H1 (cell line): ENCODE measurements at regions not wholly inside any gene's neighbourhood (a gene's known extent, or its start where the extent isn't known, plus 50 kb on each side); places are given as distances from the start of the nearest gene placed in this dataset.

Experiments used
- CTCF ChIA-PET: fragments of 300-600 bp; sonication (Branson Sonifier 250); formaldehyde crosslinking; loops from one replicate; lab custom pipeline; 2021; ENCODE audit not compliant: partially characterized antibody; lab: Charles Lee
- POLR2A ChIA-PET: fragments of 300-600 bp; sonication (Branson Sonifier 250); formaldehyde crosslinking; loops from one replicate; lab custom pipeline; 2021; ENCODE audit warnings: inconsistent platforms; ENCODE audit not compliant: partially characterized antibody; lab: Charles Lee
- DNase-seq, 2 experiments: peaks; one replicate each; pipeline versions ENCODE4 v3.0.0 to v3.0.0-alpha.2; 2010 to 2022; ENCODE audit warnings: low spot score in 2 of 2, low read depth in 1 of 2, mixed read lengths in 1 of 2
- FAIRE-seq: peaks from 2 replicates; lab custom pipeline; 2011; peaks lifted over from hg19 to GRCh38; lab: Jason Lieb, UNC
- H2AFZ ChIP-seq: 2 replicates; pipeline ENCODE4 v1.8.1; 2012; ENCODE audit warnings: low read length, inconsistent platforms
- H2AK5ac ChIP-seq: 2 replicates; pipeline ENCODE4 v1.6.1; 2013; ENCODE audit warnings: low read depth, low read length
- H2BK120ac ChIP-seq: replicated peaks from 2 replicates; pipeline ENCODE3; 2013; ENCODE audit warnings: low read depth, low read length, inconsistent platforms
- H2BK12ac ChIP-seq: 2 replicates; pipeline ENCODE4 v1.6.1; 2013; ENCODE audit warnings: low read depth, low read length
- H2BK15ac ChIP-seq: 2 replicates; pipeline ENCODE4 v1.6.1; 2013; ENCODE audit warnings: low read length
- H2BK20ac ChIP-seq: 2 replicates; pipeline ENCODE4 v1.6.1; 2013; ENCODE audit warnings: low read length
- H2BK5ac ChIP-seq: 2 replicates; pipeline ENCODE4 v1.6.1; 2013; ENCODE audit warnings: low read depth, low read length
- H3K14ac ChIP-seq: 2 replicates; pipeline ENCODE4 v1.6.1; 2013; ENCODE audit warnings: inconsistent platforms; ENCODE audit not compliant: insufficient read length
- H3K18ac ChIP-seq: 2 replicates; pipeline ENCODE4 v1.6.1; 2013; ENCODE audit warnings: low read length; ENCODE audit errors: extremely low read depth
- H3K23ac ChIP-seq: 2 replicates; pipeline ENCODE4 v1.6.1; 2013; ENCODE audit warnings: inconsistent platforms; ENCODE audit not compliant: insufficient read length
- H3K23me2 ChIP-seq: 2 replicates; pipeline ENCODE4 v1.6.1; 2013; ENCODE audit warnings: low read depth, low read length
- H3K27ac ChIP-seq: 2 replicates; pipeline ENCODE4 v1.6.1; 2011; ENCODE audit warnings: low read depth, low read length, inconsistent platforms
- H3K27me3 ChIP-seq, 4 experiments: replicated peaks in 1 of 4; 1 replicate in 1 of 4; 2 replicates in 3 of 4; pipeline versions ENCODE4 v1.6.1 to v1.8.1; 2011 to 2013; ENCODE audit warnings: low read length in 3 of 4, mild to moderate bottlenecking in 3 of 4, inconsistent platforms in 2 of 4, mixed read lengths in 2 of 4, moderate library complexity in 1 of 4; ENCODE audit not compliant: control insufficient read depth in 3 of 4, insufficient read depth in 3 of 4; ENCODE audit errors: extremely low read depth in 1 of 4
- H3K36me3 ChIP-seq, 4 experiments: 2 replicates each; pipeline versions ENCODE4 v1.6.1 to v1.8.1; 2011 to 2013; ENCODE audit warnings: mild to moderate bottlenecking in 4 of 4, low read length in 3 of 4, moderate library complexity in 2 of 4, control low read depth in 1 of 4, inconsistent platforms in 1 of 4; ENCODE audit not compliant: insufficient read depth in 4 of 4, control insufficient read depth in 2 of 4
- H3K4ac ChIP-seq: replicated peaks from 2 replicates; pipeline ENCODE3; 2013; ENCODE audit warnings: low read length, low read depth, mixed read lengths, inconsistent platforms; ENCODE audit not compliant: insufficient read length
- H3K4me1 ChIP-seq, 4 experiments: replicated peaks in 1 of 4; 1 replicate in 1 of 4; 2 replicates in 3 of 4; pipeline versions ENCODE4 v1.6.1 to v1.8.1; 2011 to 2013; ENCODE audit warnings: low read length in 3 of 4, inconsistent platforms in 2 of 4, mixed read lengths in 1 of 4; ENCODE audit not compliant: insufficient read depth in 4 of 4, control insufficient read depth in 3 of 4
- H3K4me2 ChIP-seq, 2 experiments: 2 replicates each; pipeline versions ENCODE4 v1.6.1 to v1.8.1; 2011 to 2013; ENCODE audit warnings: low read depth in 2 of 2, low read length in 2 of 2, control low read depth in 1 of 2, inconsistent platforms in 1 of 2, mild to moderate bottlenecking in 1 of 2; ENCODE audit not compliant: insufficient read depth in 1 of 2
- H3K4me3 ChIP-seq, 4 experiments: fragments of 200-600, 300-600 bp in 1 of 4; sonication (generic), shearing (Covaris generic), sonication (Bioruptor Twin) in 1 of 4; 2 replicates each; pipeline versions ENCODE4 v1.5.1 to v1.8.1; 2011 to 2016; ENCODE audit warnings: low read length in 4 of 4, low read depth in 3 of 4, control low read depth in 2 of 4, inconsistent platforms in 2 of 4, mild to moderate bottlenecking in 2 of 4, mixed read lengths in 1 of 4, moderate library complexity in 1 of 4; ENCODE audit not compliant: insufficient read depth in 2 of 4; ENCODE audit errors: extremely low read depth in 1 of 4
- H3K56ac ChIP-seq: replicated peaks from 2 replicates; pipeline ENCODE3; 2013; ENCODE audit warnings: low read depth, mild to moderate bottlenecking, mixed read lengths, low read length, inconsistent platforms; ENCODE audit not compliant: insufficient read length
- H3K79me1 ChIP-seq: 2 replicates; pipeline ENCODE4 v1.6.1; 2013; ENCODE audit warnings: low read depth, low read length, control low read depth
- H3K79me2 ChIP-seq, 2 experiments: 2 replicates each; pipeline versions ENCODE4 v1.6.1 to v1.8.1; 2012 to 2013; ENCODE audit warnings: low read length in 2 of 2, mild to moderate bottlenecking in 2 of 2, inconsistent platforms in 1 of 2; ENCODE audit not compliant: insufficient read depth in 2 of 2, control insufficient read depth in 1 of 2
- H3K9ac ChIP-seq, 4 experiments: replicated peaks in 1 of 4; 1 replicate in 1 of 4; 2 replicates in 3 of 4; pipeline versions ENCODE4 v1.6.1 to v1.8.1; 2011 to 2013; ENCODE audit warnings: low read depth in 3 of 4, low read length in 3 of 4, control low read depth in 2 of 4, mild to moderate bottlenecking in 2 of 4, moderate library complexity in 2 of 4, inconsistent platforms in 1 of 4; ENCODE audit errors: extremely low read depth in 1 of 4
- H3K9me3 ChIP-seq, 2 experiments: 2 replicates each; pipeline versions ENCODE4 v1.6.1 to v1.8.1; 2012 to 2013; ENCODE audit warnings: mild to moderate bottlenecking in 2 of 2, moderate library complexity in 2 of 2, control low read depth in 1 of 2, inconsistent platforms in 1 of 2, low read depth in 1 of 2, low read length in 1 of 2, mixed read lengths in 1 of 2; ENCODE audit not compliant: insufficient read depth in 2 of 2
- H4K20me1 ChIP-seq, 2 experiments: replicated peaks in 1 of 2; 2 replicates each; pipeline versions ENCODE3 to v1.8.1; 2011 to 2013; ENCODE audit warnings: inconsistent platforms in 2 of 2, low read length in 2 of 2, mild to moderate bottlenecking in 1 of 2; ENCODE audit not compliant: insufficient read depth in 2 of 2, control insufficient read depth in 1 of 2
- H4K5ac ChIP-seq: 2 replicates; pipeline ENCODE4 v1.6.1; 2013; ENCODE audit warnings: low read length, low read depth, mixed read lengths, inconsistent platforms; ENCODE audit not compliant: insufficient read length
- H4K8ac ChIP-seq: 2 replicates; pipeline ENCODE4 v1.8.0; 2013; ENCODE audit warnings: mild to moderate bottlenecking, moderate library complexity, low read length, inconsistent platforms; ENCODE audit not compliant: insufficient read depth; ENCODE audit errors: extremely low read depth
- H4K91ac ChIP-seq: replicated peaks from 2 replicates; pipeline ENCODE3; 2013; ENCODE audit warnings: low read length, mixed read lengths, inconsistent platforms; ENCODE audit not compliant: insufficient read length
- CBX8 ChIP-seq: fragments of 300-800, 300-1000 bp; sonication (generic); IDR thresholded peaks from 2 replicates; pipeline ENCODE4 v1.7.1; 2016; ENCODE audit warnings: low read depth, low read length, borderline replicate concordance
- FOSL1 ChIP-seq: IDR thresholded peaks from 2 replicates; pipeline ENCODE4 v1.6.1; 2011; ENCODE audit warnings: mild to moderate bottlenecking, low read depth, low read length, moderate library complexity; ENCODE audit not compliant: insufficient read depth
- KDM1A ChIP-seq: fragments of 200-600, 300-600 bp; sonication (generic); IDR thresholded peaks from 2 replicates; pipeline ENCODE4 v1.7.1; 2016; ENCODE audit warnings: mild to moderate bottlenecking, low read length, borderline replicate concordance
- KDM4A ChIP-seq: IDR thresholded peaks from one replicate; pipeline ENCODE4 v1.7.1; 2012; ENCODE audit warnings: low read depth, mild to moderate bottlenecking, moderate library complexity, low read length, inconsistent platforms; ENCODE audit not compliant: severe bottlenecking
- MAFK ChIP-seq: IDR thresholded peaks from 2 replicates; pipeline ENCODE4 v1.6.1; 2012; ENCODE audit warnings: low read depth, mild to moderate bottlenecking, improper control_type of control experiment, low read length
- PHF8 ChIP-seq: fragments of 200-600 bp; sonication (generic); conservative IDR thresholded peaks from 2 replicates; pipeline ENCODE4 v1.7.1; 2012; ENCODE audit warnings: low read depth, mild to moderate bottlenecking, inconsistent platforms, low read length, moderate library complexity
- POU5F1 ChIP-seq: IDR thresholded peaks from 2 replicates; pipeline ENCODE4 v1.6.1; 2011; ENCODE audit warnings: low read depth, mild to moderate bottlenecking, low read length, moderate library complexity
- SIX5 ChIP-seq: IDR thresholded peaks from 2 replicates; pipeline ENCODE4 v1.6.1; 2011; ENCODE audit warnings: mild to moderate bottlenecking, low read depth, low read length
- TBP ChIP-seq: IDR thresholded peaks from 2 replicates; pipeline ENCODE4 v1.6.1; 2011; ENCODE audit warnings: low read depth, low read length, improper control_type of control experiment
- WGBS, 2 experiments: shearing (Covaris generic) in 1 of 2; methylation state at CpG; one replicate each; pipeline versions ENCODE4 v1.1.6 to v1.1.7; 2013 to 2015; ENCODE audit warnings: low lambda C conversion rate in 2 of 2, mixed read lengths in 2 of 2, inconsistent platforms in 1 of 2, low coverage in 1 of 2, missing lambda C conversion rate in 1 of 2; ENCODE audit not compliant: insufficient replicate concordance in 2 of 2, insufficient coverage in 1 of 2, insufficient read length in 1 of 2; ENCODE audit errors: extremely low coverage in 1 of 2, missing lambda C conversion rate in 1 of 2; 5-methylcytosine and 5-hydroxymethylcytosine counted together
- TF ChIP-seq, protein P1 (sequence below): IDR thresholded peaks from 2 replicates; pipeline ENCODE4 v1.6.1; 2011; ENCODE audit warnings: low read length, improper control_type of control experiment

DNA sequence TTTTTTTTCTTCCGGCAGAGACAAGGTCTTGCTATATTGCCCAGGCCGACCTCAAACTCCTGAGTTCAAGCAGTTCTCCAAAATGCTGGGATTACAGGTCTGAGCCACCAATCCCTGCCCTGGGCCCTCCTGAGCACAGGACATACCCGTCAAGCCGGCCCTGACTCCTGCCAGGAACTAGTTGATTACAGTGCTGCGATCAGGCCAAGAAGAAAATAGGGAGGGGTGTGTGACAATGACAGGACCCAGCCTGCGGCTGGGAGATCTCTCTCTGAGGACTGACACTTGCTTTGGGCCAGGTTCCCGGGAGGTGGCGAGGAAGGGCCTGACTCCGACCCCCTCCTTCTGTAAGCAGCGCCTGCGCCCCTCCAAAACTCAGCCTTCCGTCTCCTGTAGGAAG lies 276.6 kb downstream of the MRTFB start:
- no peaks in the 10 kb centered on the region for H3K79me2 ChIP-seq
- no peak overlapping the region for H4K5ac ChIP-seq
- H3K36me3 ChIP-seq, result no peaks in the 10 kb centered on the region
- H3K9me3 ChIP-seq, result no peaks in the 10 kb centered on the region; a peak in 1 of 4 replicates
- no peaks in the 10 kb centered on the region for H3K4me1 ChIP-seq
- no peaks in the 10 kb centered on the region for H3K27me3 ChIP-seq
- H2BK20ac ChIP-seq, result no peak overlapping the region
- ChIA-PET CTCF (no interaction called here), POLR2A (no interaction called here)
- H2BK120ac ChIP-seq, result no peak overlapping the region
- H2AFZ ChIP-seq, result no peak overlapping the region
- no peak overlapping the region for H2BK5ac ChIP-seq
- no peak overlapping the region for H3K4me3 ChIP-seq
- no peaks in the 10 kb centered on the region for H3K79me1 ChIP-seq
- no peak overlapping the region for H4K91ac ChIP-seq
- no peak overlapping the region for H2BK12ac ChIP-seq
- H3K27ac ChIP-seq, result no peak overlapping the region
- H3K23me2 ChIP-seq, result no peaks in the 10 kb centered on the region; the same call in 1 of the 2 replicates
- H3K14ac ChIP-seq, result no peak overlapping the region
- H3K23ac ChIP-seq, result no peak overlapping the region
- no peaks in the 10 kb centered on the region for H4K20me1 ChIP-seq
- no peak overlapping the region for H3K18ac ChIP-seq
- no peak overlapping the region for H2AK5ac ChIP-seq
- FAIRE-seq, result no peak
- H3K56ac ChIP-seq, result no peak overlapping the region
- H2BK15ac ChIP-seq, result no peak overlapping the region
- WGBS, 2 experiments, result 84% methylated on average over 12 of the region's 12 CpGs; no CpG with 5 or more reads in 1 of the 2 experiments
- H3K4ac ChIP-seq, result no peak overlapping the region
- no peak for DNase-seq
- no peak overlapping the region for H3K9ac ChIP-seq
- no peak overlapping the region for H4K8ac ChIP-seq
- no peak overlapping the region for H3K4me2 ChIP-seq
- TF ChIP-seq TBP (no peak), SIX5 (no peak), MAFK (no peak), PHF8 (no peak), CBX8 (no peak), FOSL1 (no peak), POU5F1 (no peak), KDM4A (no peak), KDM1A (no peak)
- TF ChIP-seq, protein P1, sequence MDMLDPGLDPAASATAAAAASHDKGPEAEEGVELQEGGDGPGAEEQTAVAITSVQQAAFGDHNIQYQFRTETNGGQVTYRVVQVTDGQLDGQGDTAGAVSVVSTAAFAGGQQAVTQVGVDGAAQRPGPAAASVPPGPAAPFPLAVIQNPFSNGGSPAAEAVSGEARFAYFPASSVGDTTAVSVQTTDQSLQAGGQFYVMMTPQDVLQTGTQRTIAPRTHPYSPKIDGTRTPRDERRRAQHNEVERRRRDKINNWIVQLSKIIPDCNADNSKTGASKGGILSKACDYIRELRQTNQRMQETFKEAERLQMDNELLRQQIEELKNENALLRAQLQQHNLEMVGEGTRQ, result no peak
